Panc1 (cell line): ENCODE measurements at regions not wholly inside any gene's neighbourhood (a gene's known extent, or its start where the extent isn't known, plus 50 kb on each side); places are given as distances from the start of the nearest gene placed in this dataset.

ENCODE experiments used
- ATAC-seq: fragments of 200-7000 bp; cut with Tn5 transposase; 2 replicates; pipeline ENCODE4 v1.9.1; 2020; ENCODE audit warnings: mild to moderate bottlenecking, moderate library complexity
- BruUV-seq: library from RNA; stranded (reverse); fragments of 400-500 nt; replicated peaks from 2 replicates; lab custom pipeline; 2021; lab: Mats Ljungman, UMichigan
- CTCF ChIA-PET: fragments of 300-600 bp; sonication (Branson Sonifier 250); formaldehyde crosslinking; loops from one replicate; lab custom pipeline; 2022; ENCODE audit warnings: antibody characterized with exemption; lab: Charles Lee
- POLR2A ChIA-PET: fragments of 300-600 bp; sonication (Branson Sonifier 250); formaldehyde crosslinking; loops from one replicate; lab custom pipeline; 2022; ENCODE audit warnings: antibody characterized with exemption; lab: Charles Lee
- DNase-seq: peaks from one replicate; pipeline ENCODE4 v3.0.0-alpha.2; 2010; ENCODE audit warnings: low read depth, low spot score
- H3K27ac ChIP-seq: 2 replicates; pipeline ENCODE4 v1.5.1; 2011; ENCODE audit warnings: mild to moderate bottlenecking, low read length, inconsistent platforms
- H3K27me3 ChIP-seq: fragments of 200-500 bp; sonication (Bioruptor generic); 2 replicates; pipeline ENCODE4 v1.6.0; 2014; ENCODE audit warnings: low read length, inconsistent platforms; ENCODE audit not compliant: control insufficient read depth, insufficient read depth
- H3K36me3 ChIP-seq: fragments of 200-500 bp; sonication (Bioruptor generic); 2 replicates; pipeline ENCODE4 v1.5.1; 2014; ENCODE audit warnings: inconsistent platforms, mild to moderate bottlenecking, low read length, moderate library complexity; ENCODE audit not compliant: control insufficient read depth, insufficient read depth
- H3K4me1 ChIP-seq: 2 replicates; pipeline ENCODE4 v1.5.1; 2011; ENCODE audit warnings: inconsistent platforms, mild to moderate bottlenecking, low read length, moderate library complexity; ENCODE audit not compliant: control insufficient read depth, insufficient read depth
- H3K4me3 ChIP-seq, 2 experiments: 2 replicates each; pipeline ENCODE4 v1.5.1; 2011 to 2012; ENCODE audit warnings: low read depth in 2 of 2, low read length in 2 of 2, mild to moderate bottlenecking in 2 of 2, inconsistent platforms in 1 of 2, moderate library complexity in 1 of 2
- H3K9me3 ChIP-seq: fragments of 200-500 bp; sonication (Bioruptor generic); 2 replicates; pipeline ENCODE4 v1.5.1; 2014; ENCODE audit warnings: low read depth, mild to moderate bottlenecking, inconsistent platforms, low read length, moderate library complexity; ENCODE audit not compliant: control insufficient read depth, insufficient read depth
- CTCF ChIP-seq: fragments of 450-650 bp; IDR thresholded peaks from 2 replicates; pipeline ENCODE4 v1.5.1; 2017; ENCODE audit warnings: mild to moderate bottlenecking
- POLR2AphosphoS5 ChIP-seq: IDR thresholded peaks from 2 replicates; pipeline ENCODE4 v1.6.1; 2012; ENCODE audit warnings: mild to moderate bottlenecking, low read depth, low read length, moderate library complexity
- REST ChIP-seq, 2 experiments: IDR thresholded peaks; 2 replicates each; pipeline ENCODE4 v1.6.1; 2011 to 2012; ENCODE audit warnings: low read depth in 2 of 2, control low read depth in 1 of 2, low read length in 1 of 2, mild to moderate bottlenecking in 1 of 2, moderate library complexity in 1 of 2; ENCODE audit not compliant: insufficient read depth in 1 of 2
- SIN3A ChIP-seq: IDR thresholded peaks from 2 replicates; pipeline ENCODE4 v1.6.1; 2012; ENCODE audit warnings: low read depth, mild to moderate bottlenecking, low read length, moderate library complexity, borderline replicate concordance; ENCODE audit not compliant: insufficient read depth
- TCF7L2 ChIP-seq: IDR thresholded peaks from 2 replicates; pipeline ENCODE4 v1.6.1; 2011; ENCODE audit warnings: mild to moderate bottlenecking, low read depth, low read length, inconsistent platforms
- in situ Hi-C: cut with HindIII; loops from 2 replicates; pipeline ENCODE4 v1.10.0; 2016; ENCODE audit warnings: low sequenced_read_pairs, low pct_unique_long_range_greater_than_20kb
- intact Hi-C: fragments of 100-400 bp; cut with micrococcal nuclease; formaldehyde crosslinking; loops from one replicate; pipeline ENCODE4 v1.10.0; 2022; ENCODE audit not compliant: unreplicated experiment

GRCh38 chr5:123885081-123885480 is 373.1 kb downstream of the CSNK1G3 start:
- Histone ChIP-seq H3K4me1 (peaks cover 28% of the 10 kb centered on the region), H3K4me3 (no peak overlapping the region), H3K27me3 (no peaks in the 10 kb centered on the region), H3K36me3 (no peaks in the 10 kb centered on the region), H3K9me3 (peaks cover 12% of the 10 kb centered on the region; the same call in 1 of the 2 replicates), H3K27ac (peak overlapping the region; percentile 52; the same call in 1 of the 2 replicates)
- TF ChIP-seq TCF7L2 (no peak), CTCF (no peak), POLR2AphosphoS5 (no peak), REST (IDR thresholded peaks at IDR 0.05; ENCODE audit: insufficient read depth in 1 of 2, low read depth in 2 of 2, low read length in 1 of 2) (no peak)
- ChIA-PET CTCF (interaction anchor here (0.5 kb wide), 1 partner anchor 688 kb away, joined by 12 read pairs; no protein-coding TSS in a partner anchor), POLR2A (no interaction called here)
- no TSS peak for BruUV-seq
- no peak for DNase-seq
- intact Hi-C loops, result no loop called here
- ATAC-seq, result no peak
- in situ Hi-C loops, result no loop called here

- DNase-seq (no peak), ATAC-seq (peak; percentile 81)
- H3K4me3 ChIP-seq, result peak overlapping the region; percentile 23 to 47
- CTCF ChIA-PET, result interaction anchor here (0.5 to 0.6 kb wide), 2 partner anchors 247 to 1112 kb away, joined by 3 to 4 read pairs; no protein-coding TSS in a partner anchor
- H3K27me3 ChIP-seq, result no peaks in the 10 kb centered on the region
- peak; percentile 74 for TF ChIP-seq TCF7L2
- no peak for TF ChIP-seq SIN3A
- TF ChIP-seq POLR2AphosphoS5, result peak; percentile 54; the same call in 1 of the 2 replicates
- no TSS peak for BruUV-seq
- POLR2A ChIA-PET, result no interaction called here
- H3K27ac ChIP-seq, result peak overlapping the region; percentile 82
- no peaks in the 10 kb centered on the region; the same call in 1 of the 2 replicates for H3K9me3 ChIP-seq
- peaks cover 40% of the 10 kb centered on the region for H3K4me1 ChIP-seq
- in situ Hi-C loops (no loop called here), intact Hi-C loops (no loop called here)
- no peaks in the 10 kb centered on the region for H3K36me3 ChIP-seq
Measured at GRCh38 chr5:123882965-123883345, 371.0 kb downstream of the CSNK1G3 start.

- no peaks in the 10 kb centered on the region for H3K36me3 ChIP-seq
- ChIA-PET CTCF (interaction anchor here (0.5 to 0.6 kb wide), 2 partner anchors 247 to 1113 kb away, joined by 3 to 4 read pairs; no protein-coding TSS in a partner anchor), POLR2A (no interaction called here)
- H3K9me3 ChIP-seq, result no peaks in the 10 kb centered on the region; the same call in 1 of the 2 replicates
- no TSS peak for BruUV-seq
- H3K27ac ChIP-seq, result peak overlapping the region; percentile 82
- H3K4me1 ChIP-seq, result peaks cover 40% of the 10 kb centered on the region
- TF ChIP-seq CTCF (no peak), TCF7L2 (no peak; the same call in 1 of the 2 replicates), POLR2AphosphoS5 (no peak), SIN3A (no peak)
- in situ Hi-C loops (no loop called here), intact Hi-C loops (no loop called here)
- H3K27me3 ChIP-seq, result no peaks in the 10 kb centered on the region
- ATAC-seq (peak; percentile 50), DNase-seq (no peak)
- H3K4me3 ChIP-seq, result peak overlapping the region; percentile 23 to 47
Measured at GRCh38 chr5:123882319-123882964, 370.5 kb downstream of the CSNK1G3 start.
